ENCODE measurements at regions not wholly inside any gene's neighbourhood (a gene's known extent, or its start where the extent isn't known, plus 50 kb on each side); places are given as distances from the start of the nearest gene placed in this dataset.
"Not testable (repeated sequence)": the region's sequence is repeated elsewhere in the genome, so short reads cannot be mapped to it uniquely, and the experiment has no call there.

- no peak for TF ChIP-seq POLR2A (IDR thresholded peaks at IDR 0.05)
- TF ChIP-seq CTCF (IDR thresholded peaks at IDR 0.05), result no peak
- DNase-seq, result no peak
- H3K4me1 ChIP-seq (replicated peaks in 1 of 2), result no peaks in the 10 kb centered on the region
- intact Hi-C loops (cut with DNase I), result no loop called here
- H3K9me3 ChIP-seq (replicated peaks in 1 of 3), result peaks cover 0 to 15% (median 0%) of the 10 kb centered on the region in 3 donors
- H3K27ac ChIP-seq, result no peak overlapping the region
- 90 to 95% (median 91%) methylated on average over 4 to 5 of the region's 5 CpGs for WGBS, 4 donors
- no peaks in the 10 kb centered on the region for H3K27me3 ChIP-seq
- no peaks in the 10 kb centered on the region for H3K36me3 ChIP-seq (replicated peaks in 1 of 2)
- no peak overlapping the region for H3K4me3 ChIP-seq
These were observed 1081.1 kb downstream of the NAALADL2 start for GRCh38 chr3:175940243-175940642.

GRCh38 chr3:175937367-175937766 is 1078.2 kb downstream of the NAALADL2 start:
- not testable (repeated sequence) for DNase-seq

GRCh38 chr3:175932586-175932985 is 1073.5 kb downstream of the NAALADL2 start:
- TF ChIP-seq CTCF (IDR thresholded peaks at IDR 0.05) (no peak), POLR2A (IDR thresholded peaks at IDR 0.05) (no peak)
- Histone ChIP-seq H3K4me3 (no peak overlapping the region), H3K36me3 (replicated peaks in 1 of 2) (no peaks in the 10 kb centered on the region), H3K27ac (no peak overlapping the region), H3K27me3 (no peaks in the 10 kb centered on the region), H3K9me3 (replicated peaks in 1 of 3) (no peaks in the 10 kb centered on the region), H3K4me1 (replicated peaks in 1 of 2) (no peaks in the 10 kb centered on the region)
- no peak for DNase-seq
- intact Hi-C loops (cut with DNase I), result no loop called here

More at GRCh38 chr3:175937367-175937766, 1078.2 kb downstream of the NAALADL2 start:
- H3K9me3 ChIP-seq (replicated peaks in 1 of 3); H3K4me3 ChIP-seq; H3K27ac ChIP-seq; H3K36me3 ChIP-seq (replicated peaks in 1 of 2); H3K27me3 ChIP-seq; H3K4me1 ChIP-seq (replicated peaks in 1 of 2); intact Hi-C loops (cut with DNase I): not testable (repeated sequence)
- 93 to 96% (median 94%) methylated on average over 11 to 22 of the region's 22 CpGs; no CpG with 5 or more reads in 1 of the 4 donors for WGBS, 4 donors

- intact Hi-C loops (cut with DNase I), result no loop called here
- Histone ChIP-seq H3K9me3 (replicated peaks in 1 of 3) (no peaks in the 10 kb centered on the region), H3K4me1 (replicated peaks in 1 of 2) (no peaks in the 10 kb centered on the region), H3K4me3 (no peak overlapping the region), H3K36me3 (replicated peaks in 1 of 2) (no peaks in the 10 kb centered on the region), H3K27me3 (no peaks in the 10 kb centered on the region), H3K27ac (no peak overlapping the region)
- TF ChIP-seq CTCF (IDR thresholded peaks at IDR 0.05) (no peak), POLR2A (IDR thresholded peaks at IDR 0.05) (no peak)
- DNase-seq, result no peak
These were observed 1060.0 kb downstream of the NAALADL2 start for GRCh38 chr3:175919133-175919532.

GRCh38 chr3:175916191-175916934 is 1057.2 kb downstream of the NAALADL2 start:
- no peaks in the 10 kb centered on the region for H3K36me3 ChIP-seq (replicated peaks in 1 of 2)
- no peak for DNase-seq
- no peak overlapping the region for H3K27ac ChIP-seq
- TF ChIP-seq CTCF (IDR thresholded peaks at IDR 0.05) (no peak), POLR2A (IDR thresholded peaks at IDR 0.05) (no peak)
- 75 to 85% (median 81%) methylated on average over 4 of the region's 4 CpGs for WGBS, 4 donors
- intact Hi-C loops (cut with DNase I), result no loop called here
- H3K27me3 ChIP-seq, result no peaks in the 10 kb centered on the region
- no peak overlapping the region for H3K4me3 ChIP-seq
- H3K9me3 ChIP-seq (replicated peaks in 1 of 3), result no peaks in the 10 kb centered on the region
- no peaks in the 10 kb centered on the region for H3K4me1 ChIP-seq (replicated peaks in 1 of 2)
